ENCODE measurements at regions not wholly inside any gene's neighbourhood (a gene's known extent, or its start where the extent isn't known, plus 50 kb on each side); places are given as distances from the start of the nearest gene placed in this dataset.

DNA sequence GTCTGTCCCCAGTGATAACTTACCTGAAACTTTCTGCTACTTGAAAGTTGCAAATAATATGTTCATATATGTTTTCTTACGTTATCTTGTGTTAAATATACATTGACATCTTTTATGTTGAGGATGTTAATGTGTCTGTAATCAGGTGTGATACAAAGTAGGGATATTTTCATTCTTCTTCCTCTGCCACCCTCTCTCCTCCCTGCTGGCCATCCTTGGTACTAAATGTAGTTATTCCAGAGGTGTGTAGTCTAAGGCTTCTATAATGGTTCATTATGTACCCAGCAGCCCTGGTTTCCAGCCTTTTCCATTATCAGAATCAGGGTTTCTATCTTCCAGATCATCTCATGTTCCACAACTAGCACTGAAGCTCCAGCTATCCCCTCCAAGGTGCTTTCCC is 606.7 kb upstream of the KLHL1 start:
- ATAC-seq, result no peak
- ChIA-PET CTCF (no interaction called here), POLR2A (no interaction called here)
- no peak for DNase-seq (ENCODE audit: low read depth in 1 of 2, low spot score in 1 of 2)
- H3K4me3 ChIP-seq, result no peak overlapping the region
- WGBS (ENCODE audit: missing lambda C conversion rate), result 0% methylated on average over 1 of the region's 1 CpG
- H3K9me3 ChIP-seq, result no peaks in the 10 kb centered on the region
- TF ChIP-seq SMC3 (IDR thresholded peaks at IDR 0.05) (no peak), EHF (CRISPR knock-in tag; IDR thresholded peaks at IDR 0.05) (no peak), POLR2AphosphoS2 (conservative IDR thresholded peaks at IDR 0.05; ENCODE audit: low read length) (no peak), HOXB5 (CRISPR knock-in tag; IDR thresholded peaks at IDR 0.05) (no peak), RNF2 (IDR thresholded peaks at IDR 0.05; ENCODE audit: borderline replicate concordance, low read depth) (no peak), FOSL2 (IDR thresholded peaks at IDR 0.05) (no peak), FOSL2 (CRISPR knock-in tag; IDR thresholded peaks at IDR 0.05) (no peak), RAD21 (conservative IDR thresholded peaks at IDR 0.05 in 1 of 2, IDR thresholded peaks at IDR 0.05 in 1 of 2) (no peak), E2F6 (IDR thresholded peaks at IDR 0.05; ENCODE audit: borderline replicate concordance, low read depth) (no peak), CHD2 (IDR thresholded peaks at IDR 0.05; ENCODE audit: low read length, partially characterized antibody) (no peak)
- TF ChIP-seq, protein P1, sequence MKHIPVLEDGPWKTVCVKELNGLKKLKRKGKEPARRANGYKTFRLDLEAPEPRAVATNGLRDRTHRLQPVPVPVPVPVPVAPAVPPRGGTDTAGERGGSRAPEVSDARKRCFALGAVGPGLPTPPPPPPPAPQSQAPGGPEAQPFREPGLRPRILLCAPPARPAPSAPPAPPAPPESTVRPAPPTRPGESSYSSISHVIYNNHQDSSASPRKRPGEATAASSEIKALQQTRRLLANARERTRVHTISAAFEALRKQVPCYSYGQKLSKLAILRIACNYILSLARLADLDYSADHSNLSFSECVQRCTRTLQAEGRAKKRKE (CRISPR knock-in tag; IDR thresholded peaks at IDR 0.05; ENCODE audit: low read depth), result no peak
- H3K27ac ChIP-seq, result no peak overlapping the region
- no peak overlapping the region for H3K4me2 ChIP-seq
- no peaks in the 10 kb centered on the region for H3K4me1 ChIP-seq
- FAIRE-seq, result no peak

GRCh38 chr13:70708775-70709174 is 600.5 kb upstream of the KLHL1 start:
- ChIA-PET CTCF (interaction anchor here (0.6 kb wide), 1 partner anchor 1093 kb away, joined by 4 read pairs; no protein-coding TSS in a partner anchor), POLR2A (no interaction called here)
- Histone ChIP-seq H3K4me1 (no peaks in the 10 kb centered on the region), H3K4me2 (no peak overlapping the region), H3K27ac (no peak overlapping the region), H3K4me3 (no peak overlapping the region), H3K9me3 (no peaks in the 10 kb centered on the region)
- DNase-seq (ENCODE audit: low read depth in 1 of 2, low spot score in 1 of 2) (no peak), ATAC-seq (no peak), FAIRE-seq (no peak)
- TF ChIP-seq CHD2 (IDR thresholded peaks at IDR 0.05; ENCODE audit: low read length, partially characterized antibody) (no peak), RFX5 (IDR thresholded peaks at IDR 0.05) (no peak), MAZ (IDR thresholded peaks at IDR 0.05; ENCODE audit: borderline replicate concordance, low read depth, low read length) (no peak), RCOR1 (IDR thresholded peaks at IDR 0.05; ENCODE audit: low read depth, low read length) (no peak), TP53 (CRISPR knock-in tag; IDR thresholded peaks at IDR 0.05) (no peak), ZC3H11A (IDR thresholded peaks at IDR 0.05) (no peak), HDAC2 (IDR thresholded peaks at IDR 0.05) (no peak), ZFP36 (IDR thresholded peaks at IDR 0.05; ENCODE audit: borderline replicate concordance, partially characterized antibody) (no peak), EHMT2 (IDR thresholded peaks at IDR 0.05; ENCODE audit: low read depth) (no peak)
- TF ChIP-seq, protein P2, sequence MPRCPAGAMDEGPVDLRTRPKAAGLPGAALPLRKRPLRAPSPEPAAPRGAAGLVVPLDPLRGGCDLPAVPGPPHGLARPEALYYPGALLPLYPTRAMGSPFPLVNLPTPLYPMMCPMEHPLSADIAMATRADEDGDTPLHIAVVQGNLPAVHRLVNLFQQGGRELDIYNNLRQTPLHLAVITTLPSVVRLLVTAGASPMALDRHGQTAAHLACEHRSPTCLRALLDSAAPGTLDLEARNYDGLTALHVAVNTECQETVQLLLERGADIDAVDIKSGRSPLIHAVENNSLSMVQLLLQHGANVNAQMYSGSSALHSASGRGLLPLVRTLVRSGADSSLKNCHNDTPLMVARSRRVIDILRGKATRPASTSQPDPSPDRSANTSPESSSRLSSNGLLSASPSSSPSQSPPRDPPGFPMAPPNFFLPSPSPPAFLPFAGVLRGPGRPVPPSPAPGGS (IDR thresholded peaks at IDR 0.05), result no peak

GRCh38 chr13:70703755-70704154 is 595.5 kb upstream of the KLHL1 start:
- no peak for FAIRE-seq
- no peak overlapping the region for H3K4me3 ChIP-seq
- H3K4me1 ChIP-seq, result no peaks in the 10 kb centered on the region
- TF ChIP-seq, protein P2 (IDR thresholded peaks at IDR 0.05), result no peak
- no peak for TF ChIP-seq ZSCAN20 (CRISPR knock-in tag; IDR thresholded peaks at IDR 0.05)
- no peak for TF ChIP-seq FOSB (CRISPR knock-in tag; IDR thresholded peaks at IDR 0.05)
- ChIA-PET POLR2A (no interaction called here), CTCF (no interaction called here)
- H3K9me3 ChIP-seq, result no peaks in the 10 kb centered on the region
- H3K4me2 ChIP-seq, result no peak overlapping the region
- 0% methylated on average over 4 of the region's 4 CpGs for WGBS (ENCODE audit: missing lambda C conversion rate)
- ATAC-seq, result no peak
- H3K27ac ChIP-seq, result no peak overlapping the region
- DNase-seq (ENCODE audit: low read depth in 1 of 2, low spot score in 1 of 2), result no peak
